ENCODE measurements at regions not wholly inside any gene's neighbourhood (a gene's known extent, or its start where the extent isn't known, plus 50 kb on each side); places are given as distances from the start of the nearest gene placed in this dataset.

GRCh38 chrX:6961286-6962005 is 186.1 kb upstream of the STS start:
- Mint-ChIP-seq H3K9me3 (ENCODE audit: insufficient read depth) (no peaks in the 10 kb centered on the region), H3K4me3 (no peak overlapping the region), H3K27me3 (no peaks in the 10 kb centered on the region), H3K27ac (no peak overlapping the region), H3K4me1 (no peaks in the 10 kb centered on the region)
- no peak overlapping the region for H3K4me3 ChIP-seq (ENCODE audit: control extremely low read depth in 1 of 5, extremely low read depth in 1 of 5, insufficient read depth in 1 of 5, low read depth in 2 of 5, low read length in 4 of 5)
- TF ChIP-seq EZH2 (IDR thresholded peaks at IDR 0.05; ENCODE audit: borderline replicate concordance, insufficient read depth, low read depth, low read length, poor library complexity, severe bottlenecking) (no peak), CTCF (IDR thresholded peaks at IDR 0.05) (no peak)
- H4K20me1 ChIP-seq (ENCODE audit: control insufficient read depth, insufficient read depth, low read length, poor library complexity, severe bottlenecking), result no peaks in the 10 kb centered on the region
- peaks cover 0 to 5% (median 0%) of the 10 kb centered on the region in 3 donors for H3K9me3 ChIP-seq (ENCODE audit: control extremely low read depth in 1 of 3, control insufficient read depth in 2 of 3, insufficient read depth in 1 of 3, low read length in 2 of 3)
- WGBS (ENCODE audit: insufficient coverage), result no CpG with 5 or more reads among the region's 2 CpGs
- ChIA-PET CTCF (no interaction called here), POLR2A (no interaction called here)
- no peak overlapping the region for H3K4me2 ChIP-seq (replicated peaks; ENCODE audit: low read depth, low read length, poor library complexity, severe bottlenecking)
- H3K27ac ChIP-seq (ENCODE audit: low read length in 2 of 2), result no peak overlapping the region
- H3K36me3 ChIP-seq (replicated peaks in 1 of 2; ENCODE audit: control extremely low read depth in 1 of 2, control insufficient read depth in 1 of 2, extremely low read depth in 1 of 2, insufficient read depth in 2 of 2, low read length in 1 of 2), result no peaks in the 10 kb centered on the region
- intact Hi-C loops (cut with micrococcal nuclease), result no loop called here
- H3K79me2 ChIP-seq (ENCODE audit: control insufficient read depth, insufficient read depth, low read length), result no peaks in the 10 kb centered on the region
- no peaks in the 10 kb centered on the region for H3K4me1 ChIP-seq (ENCODE audit: control insufficient read depth in 2 of 2, insufficient read depth in 2 of 2, low read length in 2 of 2)
- no peak for ATAC-seq (ENCODE audit: low read depth)
- no peak overlapping the region for H3K9ac ChIP-seq (ENCODE audit: low read length)
- H2AFZ ChIP-seq (ENCODE audit: insufficient read depth, low read depth, low read length, poor library complexity, severe bottlenecking), result no peak overlapping the region
- H3K27me3 ChIP-seq (replicated peaks in 1 of 4; ENCODE audit: control extremely low read depth in 1 of 4, control insufficient read depth in 3 of 4, insufficient read depth in 4 of 4, low read length in 3 of 4), result no peaks in the 10 kb centered on the region
- no peak for DNase-seq

GRCh38 chrX:6959006-6959405 is 188.5 kb upstream of the STS start:
- H3K4me1 ChIP-seq (ENCODE audit: control insufficient read depth in 2 of 2, insufficient read depth in 2 of 2, low read length in 2 of 2), result no peaks in the 10 kb centered on the region
- no peak for TF ChIP-seq CTCF (IDR thresholded peaks at IDR 0.05)
- no peak for TF ChIP-seq EZH2 (IDR thresholded peaks at IDR 0.05; ENCODE audit: borderline replicate concordance, insufficient read depth, low read depth, low read length, poor library complexity, severe bottlenecking)
- no peak overlapping the region for H3K4me2 ChIP-seq (replicated peaks; ENCODE audit: low read depth, low read length, poor library complexity, severe bottlenecking)
- no peak overlapping the region for H3K27ac ChIP-seq (ENCODE audit: low read length in 2 of 2)
- no peak overlapping the region for H2AFZ ChIP-seq (ENCODE audit: insufficient read depth, low read depth, low read length, poor library complexity, severe bottlenecking)
- no peaks in the 10 kb centered on the region for H3K36me3 ChIP-seq (replicated peaks in 1 of 2; ENCODE audit: control extremely low read depth in 1 of 2, control insufficient read depth in 1 of 2, extremely low read depth in 1 of 2, insufficient read depth in 2 of 2, low read length in 1 of 2)
- no peak for ATAC-seq (ENCODE audit: low read depth)
- Mint-ChIP-seq H3K4me1 (peaks cover 5% of the 10 kb centered on the region), H3K4me3 (no peak overlapping the region), H3K27me3 (no peaks in the 10 kb centered on the region), H3K9me3 (ENCODE audit: insufficient read depth) (no peaks in the 10 kb centered on the region), H3K27ac (no peak overlapping the region)
- intact Hi-C loops (cut with micrococcal nuclease), result no loop called here
- no peaks in the 10 kb centered on the region for H4K20me1 ChIP-seq (ENCODE audit: control insufficient read depth, insufficient read depth, low read length, poor library complexity, severe bottlenecking)
- no peak overlapping the region for H3K4me3 ChIP-seq (ENCODE audit: control extremely low read depth in 1 of 5, extremely low read depth in 1 of 5, insufficient read depth in 1 of 5, low read depth in 2 of 5, low read length in 4 of 5)
- H3K79me2 ChIP-seq (ENCODE audit: control insufficient read depth, insufficient read depth, low read length), result no peaks in the 10 kb centered on the region
- ChIA-PET POLR2A (no interaction called here), CTCF (no interaction called here)
- no peaks in the 10 kb centered on the region for H3K27me3 ChIP-seq (replicated peaks in 1 of 4; ENCODE audit: control extremely low read depth in 1 of 4, control insufficient read depth in 3 of 4, insufficient read depth in 4 of 4, low read length in 3 of 4)
- no peak for DNase-seq
- no peak overlapping the region for H3K9ac ChIP-seq (ENCODE audit: low read length)
- peaks cover 0 to 5% (median 0%) of the 10 kb centered on the region in 3 donors for H3K9me3 ChIP-seq (ENCODE audit: control extremely low read depth in 1 of 3, control insufficient read depth in 2 of 3, insufficient read depth in 1 of 3, low read length in 2 of 3)

All from B cell (primary cell).